Fibroblast of the aortic adventitia (primary cell): ENCODE measurements at regions not wholly inside any gene's neighbourhood (a gene's known extent, or its start where the extent isn't known, plus 50 kb on each side); places are given as distances from the start of the nearest gene placed in this dataset.

Experiments
- DNase-seq: peaks from one replicate; pipeline ENCODE4 v3.0.0-alpha.2; 2010; ENCODE audit warnings: low read depth
- H3K4me3 ChIP-seq: 2 replicates; pipeline ENCODE4 v1.5.1; 2011; ENCODE audit warnings: low read depth, mild to moderate bottlenecking, control low read depth, low read length, moderate library complexity
- TF ChIP-seq, protein P1 (sequence below): IDR thresholded peaks from 2 replicates; pipeline ENCODE4 v1.5.1; 2011; ENCODE audit warnings: mild to moderate bottlenecking, low read length, control low read depth, inconsistent platforms; ENCODE audit not compliant: insufficient read depth

DNA sequence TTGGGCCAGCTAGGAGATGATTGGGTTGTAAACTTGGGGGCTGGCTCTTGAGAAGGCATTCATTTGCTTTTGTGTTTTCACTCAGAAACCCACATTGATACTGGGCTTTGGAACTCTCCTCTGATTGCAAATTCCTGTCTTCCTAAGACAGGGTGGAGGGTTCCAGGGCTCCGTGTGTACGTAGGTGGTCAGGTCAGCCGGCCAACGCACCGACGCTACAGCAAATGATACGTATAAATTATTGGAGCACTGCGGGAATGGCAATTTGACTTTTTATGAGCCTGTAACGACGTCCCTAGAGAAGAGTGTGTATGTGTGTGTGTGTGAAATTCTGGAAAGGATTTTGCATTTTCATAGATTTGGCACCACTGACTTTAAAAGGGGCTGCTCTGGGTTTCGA lies 236.9 kb downstream of the SHOX start:
- no peak for DNase-seq
- TF ChIP-seq, protein P1, sequence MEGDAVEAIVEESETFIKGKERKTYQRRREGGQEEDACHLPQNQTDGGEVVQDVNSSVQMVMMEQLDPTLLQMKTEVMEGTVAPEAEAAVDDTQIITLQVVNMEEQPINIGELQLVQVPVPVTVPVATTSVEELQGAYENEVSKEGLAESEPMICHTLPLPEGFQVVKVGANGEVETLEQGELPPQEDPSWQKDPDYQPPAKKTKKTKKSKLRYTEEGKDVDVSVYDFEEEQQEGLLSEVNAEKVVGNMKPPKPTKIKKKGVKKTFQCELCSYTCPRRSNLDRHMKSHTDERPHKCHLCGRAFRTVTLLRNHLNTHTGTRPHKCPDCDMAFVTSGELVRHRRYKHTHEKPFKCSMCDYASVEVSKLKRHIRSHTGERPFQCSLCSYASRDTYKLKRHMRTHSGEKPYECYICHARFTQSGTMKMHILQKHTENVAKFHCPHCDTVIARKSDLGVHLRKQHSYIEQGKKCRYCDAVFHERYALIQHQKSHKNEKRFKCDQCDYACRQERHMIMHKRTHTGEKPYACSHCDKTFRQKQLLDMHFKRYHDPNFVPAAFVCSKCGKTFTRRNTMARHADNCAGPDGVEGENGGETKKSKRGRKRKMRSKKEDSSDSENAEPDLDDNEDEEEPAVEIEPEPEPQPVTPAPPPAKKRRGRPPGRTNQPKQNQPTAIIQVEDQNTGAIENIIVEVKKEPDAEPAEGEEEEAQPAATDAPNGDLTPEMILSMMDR = no peak
- no peak overlapping the region for H3K4me3 ChIP-seq

DNA sequence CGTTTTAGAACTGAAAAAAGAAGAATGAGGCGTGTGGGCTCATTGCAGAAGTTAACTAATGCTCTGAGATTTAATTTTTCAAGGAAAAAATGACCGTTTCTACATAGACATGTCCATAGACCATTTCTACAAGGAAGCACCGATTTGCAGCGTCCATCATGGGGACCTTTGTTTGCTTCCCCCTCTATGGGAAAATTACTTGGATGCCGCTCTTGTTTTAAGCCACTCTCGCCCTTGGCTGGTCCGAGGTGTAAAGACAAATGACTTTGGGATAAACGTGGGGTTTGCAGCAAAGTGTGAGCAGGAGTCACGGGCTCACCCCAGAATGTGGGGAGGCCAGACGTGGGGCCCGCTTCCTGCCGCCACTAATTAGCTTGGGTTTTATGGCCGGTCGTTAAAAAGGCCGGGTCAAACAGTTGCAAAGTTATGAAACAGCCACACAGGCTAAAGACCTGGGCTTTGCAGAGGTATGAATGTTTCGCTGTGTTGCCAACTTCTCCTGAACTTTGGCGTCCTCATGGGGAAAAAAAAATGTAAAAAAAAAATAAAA lies 235.9 kb downstream of the SHOX start:
- DNase-seq = no peak
- TF ChIP-seq, protein P1 = no peak
- H3K4me3 ChIP-seq = no peak overlapping the region

DNA sequence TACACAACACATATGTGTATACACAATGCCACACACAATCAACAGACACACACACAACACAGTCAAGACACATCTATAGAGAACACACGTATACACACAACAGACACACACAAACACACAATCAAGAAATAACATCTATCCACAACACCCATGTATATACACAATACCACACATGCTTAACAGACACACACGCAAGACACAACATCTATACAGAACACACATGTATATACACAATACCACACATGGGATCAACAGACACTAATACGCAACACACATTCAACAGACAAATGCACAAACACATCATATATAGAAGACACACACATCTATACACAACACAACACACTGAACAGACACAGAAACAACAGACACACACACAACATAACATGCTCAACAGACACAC lies 234.8 kb downstream of the SHOX start:
- TF ChIP-seq, protein P1 = no peak
- H3K4me3 ChIP-seq = no peak overlapping the region
- DNase-seq = no peak

DNA sequence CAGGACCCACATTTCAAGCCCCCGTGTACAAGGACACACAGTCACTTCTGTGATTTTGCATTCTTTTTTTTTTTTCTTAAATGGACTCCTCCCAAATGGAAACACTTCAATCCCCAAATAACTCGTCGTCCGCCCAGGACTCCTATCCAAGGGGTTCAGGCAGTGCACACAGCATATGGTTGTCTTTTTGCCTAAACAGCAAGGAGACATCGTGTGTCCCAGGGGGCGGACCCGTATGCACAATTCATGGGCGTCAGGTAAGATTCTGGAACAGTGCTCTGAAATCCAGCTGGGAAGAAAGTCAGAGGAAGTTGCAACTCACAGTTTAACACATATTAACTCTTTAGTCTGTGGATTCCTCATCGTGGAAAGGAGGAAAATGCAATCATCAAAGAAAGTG lies 231.3 kb downstream of the SHOX start:
- H3K4me3 ChIP-seq = no peak overlapping the region
- TF ChIP-seq, protein P1 = no peak
- DNase-seq = no peak

DNA sequence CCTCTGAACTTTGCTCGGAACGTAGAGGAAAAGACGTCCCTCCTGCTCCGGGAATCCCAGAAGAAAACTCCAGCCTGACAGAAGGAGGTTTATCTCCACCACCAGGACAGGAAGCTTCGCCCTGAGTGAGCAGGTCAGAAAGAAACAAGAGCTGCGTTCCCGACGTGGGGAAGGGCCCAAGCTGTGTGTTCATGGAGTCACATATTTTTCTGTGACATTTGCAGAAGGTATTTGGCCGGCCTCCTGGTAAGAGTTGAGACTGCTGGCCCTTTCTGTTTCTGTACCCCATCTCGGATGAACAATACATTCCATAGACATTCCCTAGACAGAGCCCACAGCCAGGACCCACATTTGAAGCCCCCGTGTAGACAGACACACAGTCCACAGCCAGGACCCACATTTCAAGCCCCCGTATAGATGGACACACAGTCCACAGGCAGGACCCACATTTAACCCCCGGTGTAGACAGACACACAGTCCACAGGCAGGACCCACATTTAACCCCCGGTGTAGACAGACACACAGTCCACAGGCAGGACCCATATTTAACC lies 230.8 kb downstream of the SHOX start:
- DNase-seq = no peak
- TF ChIP-seq, protein P1 = no peak
- no peak overlapping the region for H3K4me3 ChIP-seq

DNA sequence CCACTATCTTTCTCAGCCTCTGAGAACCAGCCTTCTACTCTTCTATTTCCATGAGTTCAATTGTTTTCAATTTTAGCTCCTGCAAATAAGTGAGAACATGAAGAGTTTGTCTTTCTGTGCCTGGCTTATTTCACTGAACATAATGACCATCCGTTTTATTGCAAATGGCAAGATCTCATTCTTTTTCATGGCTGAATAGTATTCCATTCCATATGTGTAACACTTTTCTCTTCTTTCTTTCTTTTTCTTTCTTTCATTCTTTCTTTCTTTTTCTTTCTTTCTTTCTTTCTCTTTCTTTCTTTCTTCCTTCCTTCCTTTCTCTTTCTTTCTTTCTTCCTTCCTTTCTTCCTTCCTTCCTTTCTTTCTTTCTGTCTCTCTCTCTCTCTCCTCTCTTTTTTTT lies 228.7 kb downstream of the SHOX start:
- H3K4me3 ChIP-seq = no peak overlapping the region
- DNase-seq = no peak
- TF ChIP-seq, protein P1 = no peak

DNA sequence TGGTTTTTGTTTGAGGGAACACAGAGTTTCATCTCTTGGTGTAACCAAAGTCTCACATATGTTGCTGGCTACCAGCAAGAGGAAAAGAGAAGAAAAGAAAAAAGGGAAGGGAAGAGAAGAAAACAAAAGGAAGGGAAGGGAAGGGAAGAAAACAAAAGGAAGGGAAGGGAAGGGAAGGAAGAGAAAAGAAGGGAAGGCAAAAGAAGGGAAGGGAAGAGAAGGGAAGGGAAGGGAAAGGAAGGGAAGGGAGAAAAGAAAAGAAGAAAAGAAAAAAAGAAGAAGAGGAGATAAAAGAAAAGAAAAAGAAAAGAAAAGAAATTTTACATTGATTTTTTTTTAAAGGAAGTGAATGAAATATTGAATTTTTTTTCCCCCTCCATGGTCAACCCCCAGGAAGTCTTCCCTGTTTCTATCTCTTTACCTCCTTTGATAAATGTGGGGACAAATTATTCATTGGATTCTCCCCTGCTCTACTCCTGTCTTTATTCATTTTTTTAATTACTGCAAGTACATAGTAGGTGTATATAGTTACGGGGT lies 228.0 kb downstream of the SHOX start:
- no peak for DNase-seq
- TF ChIP-seq, protein P1 = no peak
- no peak overlapping the region for H3K4me3 ChIP-seq
